ENCODE measurements at regions not wholly inside any gene's neighbourhood (a gene's known extent, or its start where the extent isn't known, plus 50 kb on each side); places are given as distances from the start of the nearest gene placed in this dataset.

- DNase-seq = no peak
These were observed 457.4 kb upstream of the TEX13C start for GRCh38 chrX:124862301-124862700.

DNA sequence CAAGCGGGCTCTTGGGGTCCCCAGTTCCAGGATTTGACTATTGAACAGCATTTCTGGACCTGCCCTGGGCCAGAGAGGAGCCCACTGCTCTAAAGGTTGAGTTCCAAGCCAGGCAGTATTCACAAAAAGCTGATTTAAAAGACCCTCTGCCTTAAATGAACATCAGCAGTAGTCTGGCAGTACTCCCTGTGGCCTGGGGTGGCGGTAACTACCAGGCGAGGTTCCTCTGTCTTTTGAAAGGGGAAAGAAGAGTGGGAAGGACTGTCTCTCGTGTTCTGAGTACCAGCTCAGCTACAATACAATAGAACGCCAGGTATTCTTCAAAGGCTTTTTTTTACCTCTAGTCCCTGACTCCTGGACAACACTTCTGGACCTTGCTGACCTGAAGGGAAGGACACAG is 456.4 kb upstream of the TEX13C start:
- no peak for DNase-seq

DNA sequence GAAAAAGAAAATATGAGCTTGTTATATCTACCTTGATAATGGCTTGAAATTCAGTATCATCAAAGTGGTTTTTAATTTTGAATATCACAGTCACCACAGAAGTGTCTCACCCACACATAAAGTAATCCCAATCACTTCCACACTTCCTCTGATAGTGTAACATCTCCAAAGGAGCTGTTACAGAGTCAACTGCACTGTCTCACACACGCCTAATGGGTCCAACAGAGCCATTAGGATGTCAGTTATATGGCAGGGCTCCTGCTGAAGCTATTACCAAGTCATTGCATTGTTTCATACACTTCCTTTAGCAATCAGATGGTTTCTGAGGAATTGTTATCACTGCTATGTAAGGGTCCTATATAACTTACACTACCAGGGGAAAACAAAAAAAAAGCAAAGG is 432.1 kb upstream of the TEX13C start:
- no peak for DNase-seq

DNA sequence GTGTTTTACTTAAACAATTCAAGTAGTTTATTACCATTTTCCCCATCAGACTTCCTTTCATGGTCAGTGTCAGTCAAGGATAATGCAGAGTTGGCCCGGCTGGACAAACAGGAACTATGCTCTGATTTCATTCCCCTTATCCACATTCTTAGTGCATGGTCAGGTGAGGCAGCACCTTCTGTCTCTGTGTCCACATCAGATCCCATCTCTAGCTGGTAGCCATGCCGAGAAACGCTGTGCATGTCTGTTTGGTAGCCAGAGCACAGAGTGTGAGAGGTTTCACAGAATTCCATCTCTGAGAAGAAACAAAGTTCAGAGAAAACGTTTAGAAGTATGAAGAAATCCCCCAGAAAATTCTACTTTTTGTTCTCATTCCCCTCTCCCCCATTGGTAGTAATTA is 423.7 kb upstream of the TEX13C start:
- no peak for DNase-seq

DNA sequence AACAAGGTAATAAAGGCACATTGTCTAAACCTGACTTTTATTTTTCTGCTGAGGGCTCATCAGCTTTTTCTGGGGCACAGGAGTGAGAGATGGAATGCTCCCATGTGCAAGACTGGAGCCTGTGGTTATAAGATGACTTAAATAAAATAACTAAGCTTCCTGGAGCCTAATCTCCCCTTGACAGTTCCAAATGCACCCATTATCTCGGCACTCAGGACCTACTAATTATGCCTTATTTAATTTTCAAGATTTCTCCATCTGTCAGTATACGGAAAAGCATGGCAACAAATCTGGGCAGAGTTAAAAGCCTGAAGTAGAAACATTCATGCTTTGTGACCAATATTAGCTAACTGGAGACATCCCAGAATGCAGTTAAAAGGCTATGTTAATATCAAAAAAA is 416.7 kb upstream of the TEX13C start:
- DNase-seq = no peak

DNA sequence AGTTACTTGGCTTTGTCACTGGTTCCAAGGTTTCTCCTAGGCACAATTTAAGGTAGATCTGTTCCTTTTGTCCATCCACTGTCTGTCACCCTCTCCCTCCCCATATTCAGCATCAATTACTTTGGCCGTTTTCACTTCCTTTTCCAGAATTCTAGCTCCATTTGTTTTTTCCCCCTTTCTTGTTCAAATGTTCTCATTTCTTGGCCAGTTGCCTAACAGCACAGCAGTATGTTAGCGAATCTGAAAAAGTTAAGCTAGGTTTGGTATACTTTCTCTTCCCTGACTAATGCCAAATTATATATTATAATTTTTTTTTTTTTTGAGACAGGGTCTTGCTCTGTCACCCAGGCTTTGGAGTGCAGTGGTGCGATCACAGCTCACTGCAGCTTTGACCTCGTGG is 409.1 kb upstream of the TEX13C start:
- DNase-seq = no peak

DNA sequence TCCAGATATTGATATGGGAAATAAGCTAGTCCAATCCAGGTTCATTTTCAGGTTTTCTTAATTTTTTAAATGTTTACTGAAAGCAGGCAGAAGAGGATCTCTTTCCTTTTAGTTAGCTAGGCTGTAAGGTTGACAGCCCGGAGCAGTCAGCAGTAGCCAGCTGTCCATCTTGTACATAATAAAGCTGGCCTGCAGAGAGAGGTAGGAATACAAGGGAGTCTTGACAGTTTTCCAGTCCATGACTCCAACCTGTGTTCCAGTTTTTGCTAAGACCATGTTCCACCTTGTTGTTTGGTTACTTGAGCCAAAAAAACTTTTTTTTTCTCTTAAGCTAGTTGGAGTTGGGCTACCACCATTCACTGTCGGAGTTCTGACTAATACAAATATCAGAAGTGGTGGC is 402.7 kb upstream of the TEX13C start:
- no peak for DNase-seq

- DNase-seq = no peak
These were observed 394.0 kb upstream of the TEX13C start for GRCh38 chrX:124925681-124926080.

- DNase-seq = no peak
These were observed 388.4 kb upstream of the TEX13C start for GRCh38 chrX:124931241-124931640.

GRCh38 chrX:124931958-124932357 is 387.7 kb upstream of the TEX13C start:
- DNase-seq = no peak

- DNase-seq = no peak
These were observed 381.0 kb upstream of the TEX13C start for GRCh38 chrX:124938715-124939114.

DNA sequence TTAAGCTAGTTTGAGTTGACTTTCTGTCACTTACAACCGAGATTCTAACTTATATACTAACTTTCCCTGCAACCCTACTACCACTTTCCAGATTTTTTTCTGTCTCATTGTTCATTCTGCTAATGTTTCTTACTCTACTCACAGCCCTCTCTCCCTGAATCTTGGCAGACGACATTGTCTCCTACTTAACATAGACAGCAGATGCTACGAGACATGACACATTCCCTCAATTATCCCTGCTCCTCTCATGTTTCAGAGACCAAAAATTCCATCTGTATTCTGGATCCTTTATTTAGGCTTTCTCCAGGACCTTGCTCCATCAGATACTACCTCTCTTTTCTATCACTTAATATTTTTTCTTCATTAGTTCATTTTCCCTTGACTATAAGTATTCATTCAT is 379.1 kb upstream of the TEX13C start:
- DNase-seq = no peak

DNA sequence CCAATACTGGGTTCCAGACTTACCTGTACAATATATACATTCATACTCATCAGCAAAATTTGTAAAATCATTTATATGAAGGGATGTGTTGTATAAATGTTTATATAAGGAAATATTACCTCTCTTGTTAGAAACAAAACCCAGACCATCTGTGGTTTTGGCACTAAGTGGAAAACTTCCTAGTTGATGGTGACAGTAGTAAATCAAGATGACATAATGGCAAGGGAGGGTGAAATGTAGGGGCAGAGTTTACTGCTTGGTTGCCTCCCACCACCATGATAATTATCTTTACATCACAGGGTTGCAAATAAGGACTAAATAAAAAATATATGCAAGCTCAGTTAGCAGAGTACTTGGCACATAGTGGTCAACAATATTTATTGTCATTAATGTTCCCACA is 365.3 kb upstream of the TEX13C start:
- no peak for DNase-seq

GRCh38 chrX:124960454-124960853 is 359.2 kb upstream of the TEX13C start:
- DNase-seq = no peak

DNA sequence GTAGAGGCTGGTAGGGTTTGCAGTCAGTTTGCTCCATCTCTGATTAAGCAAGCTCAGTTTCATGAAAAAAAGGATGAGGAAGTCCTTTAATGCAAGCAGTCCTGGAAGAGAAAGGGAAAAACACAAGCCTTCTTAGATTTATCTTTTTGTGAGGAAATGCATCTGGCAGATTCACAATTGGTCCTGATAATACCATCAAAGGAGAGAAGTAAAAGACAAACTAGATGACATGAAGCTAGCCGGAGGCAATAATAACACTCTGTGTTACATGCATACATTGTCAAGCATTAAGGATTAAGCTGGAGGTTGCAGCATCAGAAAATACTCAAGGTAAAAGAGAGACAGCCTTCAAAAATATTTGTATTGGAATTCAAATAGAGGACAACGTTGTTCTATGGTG is 356.0 kb upstream of the TEX13C start, which contains the start of gene TENM1:
Gene TENM1 (minus strand): TSS at position 101 of the 400 bp plus-strand sequence.
- DNase-seq = no peak

- DNase-seq = no peak
These were observed 344.2 kb upstream of the TEX13C start for GRCh38 chrX:124975456-124975855.

DNA sequence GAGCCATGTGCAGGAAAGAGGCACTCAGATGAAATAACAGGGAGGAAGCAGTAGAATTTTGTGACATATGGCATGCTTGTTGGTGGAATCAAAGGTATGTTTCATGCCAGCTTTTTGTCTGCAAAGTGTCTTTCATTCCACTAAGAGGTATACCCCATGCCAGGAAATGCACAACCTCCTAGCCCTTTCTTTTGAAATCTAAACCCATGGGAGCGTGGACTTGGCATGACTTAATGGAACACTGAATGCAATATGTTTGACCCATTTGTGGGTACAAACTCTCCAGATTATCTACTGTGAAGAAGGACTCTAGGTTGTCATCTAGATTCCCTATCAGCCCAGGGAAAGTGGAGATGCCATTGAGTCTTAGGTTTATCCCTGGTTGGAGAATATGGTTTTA is 338.3 kb upstream of the TEX13C start:
- no peak for DNase-seq

DNA sequence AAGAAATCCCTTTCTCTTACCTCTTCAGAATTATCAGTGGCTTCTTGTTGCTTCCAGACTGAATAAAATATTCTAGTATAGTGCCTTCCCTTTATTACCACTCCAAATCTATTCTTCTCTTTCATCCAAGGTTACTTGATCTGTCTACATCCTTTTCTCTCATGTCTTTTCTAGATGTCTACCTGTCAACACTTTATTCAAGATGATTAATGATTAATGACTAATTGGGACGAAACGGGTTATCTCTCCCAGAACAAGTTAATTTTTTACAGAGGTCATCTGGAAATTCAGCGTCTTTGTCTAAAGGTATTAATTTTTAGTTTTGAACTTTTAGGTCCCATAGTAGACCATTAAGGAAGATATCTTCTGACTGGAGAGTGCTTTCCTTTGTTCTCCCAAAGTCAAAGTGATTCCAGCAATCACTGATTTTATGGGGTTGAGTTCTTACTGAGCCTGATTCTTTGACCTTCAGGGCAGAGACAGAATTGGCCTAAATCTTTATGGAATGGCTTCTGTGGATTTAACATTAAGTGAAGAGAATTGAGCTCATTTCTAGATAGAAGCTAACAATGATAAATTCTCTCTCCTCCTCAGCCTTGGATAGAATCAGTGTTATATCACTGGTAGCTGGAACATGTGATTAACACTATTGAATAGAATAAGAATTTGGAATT is 335.4 kb upstream of the TEX13C start:
- no peak for DNase-seq

- DNase-seq = no peak
These were observed 333.4 kb upstream of the TEX13C start for GRCh38 chrX:124986284-124986683.

GRCh38 chrX:124993735-124994134 is 325.9 kb upstream of the TEX13C start:
- DNase-seq = no peak

- no peak for DNase-seq
These were observed 325.3 kb upstream of the TEX13C start for GRCh38 chrX:124994404-124994803.

GRCh38 chrX:125003746-125004446 is 315.8 kb upstream of the TEX13C start:
- DNase-seq = no peak

GRCh38 chrX:125004799-125005198 is 314.9 kb upstream of the TEX13C start:
- DNase-seq = no peak

DNA sequence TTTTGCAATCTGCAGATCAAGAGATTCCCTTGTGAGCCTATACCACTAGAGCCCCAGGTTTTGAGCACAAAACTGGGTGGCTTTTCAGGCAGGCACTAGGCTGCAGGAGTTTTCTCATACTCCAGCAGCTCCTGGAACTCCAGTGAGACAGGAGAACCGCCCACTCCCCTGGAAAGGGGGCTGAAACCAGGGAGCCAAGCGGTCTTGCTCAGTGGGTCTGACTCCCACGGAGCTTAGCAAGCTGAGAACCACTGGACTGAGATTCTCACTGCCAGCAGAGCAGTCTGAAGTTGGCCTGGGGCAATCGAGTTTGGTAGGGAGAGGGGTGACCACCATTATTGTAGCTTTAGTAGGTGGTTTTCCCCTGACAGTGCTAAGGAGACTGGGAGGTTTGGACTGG is 313.8 kb upstream of the TEX13C start:
- no peak for DNase-seq

- no peak for DNase-seq
These were observed 313.0 kb upstream of the TEX13C start for GRCh38 chrX:125006704-125007103.

All from RPMI8226 (cell line).